HG03064 (cell line): ENCODE measurements at regions not wholly inside any gene's neighbourhood (a gene's known extent, or its start where the extent isn't known, plus 50 kb on each side); places are given as distances from the start of the nearest gene placed in this dataset.
"Not testable (repeated sequence)": the region's sequence is repeated elsewhere in the genome, so short reads cannot be mapped to it uniquely, and the experiment has no call there.

Experiments used
- ATAC-seq: cut with Tn5 transposase; IDR thresholded peaks from one replicate; pipeline ENCODE4 v1.9.1; 2021; ENCODE audit warnings: low read depth; ENCODE audit not compliant: unreplicated experiment

DNA sequence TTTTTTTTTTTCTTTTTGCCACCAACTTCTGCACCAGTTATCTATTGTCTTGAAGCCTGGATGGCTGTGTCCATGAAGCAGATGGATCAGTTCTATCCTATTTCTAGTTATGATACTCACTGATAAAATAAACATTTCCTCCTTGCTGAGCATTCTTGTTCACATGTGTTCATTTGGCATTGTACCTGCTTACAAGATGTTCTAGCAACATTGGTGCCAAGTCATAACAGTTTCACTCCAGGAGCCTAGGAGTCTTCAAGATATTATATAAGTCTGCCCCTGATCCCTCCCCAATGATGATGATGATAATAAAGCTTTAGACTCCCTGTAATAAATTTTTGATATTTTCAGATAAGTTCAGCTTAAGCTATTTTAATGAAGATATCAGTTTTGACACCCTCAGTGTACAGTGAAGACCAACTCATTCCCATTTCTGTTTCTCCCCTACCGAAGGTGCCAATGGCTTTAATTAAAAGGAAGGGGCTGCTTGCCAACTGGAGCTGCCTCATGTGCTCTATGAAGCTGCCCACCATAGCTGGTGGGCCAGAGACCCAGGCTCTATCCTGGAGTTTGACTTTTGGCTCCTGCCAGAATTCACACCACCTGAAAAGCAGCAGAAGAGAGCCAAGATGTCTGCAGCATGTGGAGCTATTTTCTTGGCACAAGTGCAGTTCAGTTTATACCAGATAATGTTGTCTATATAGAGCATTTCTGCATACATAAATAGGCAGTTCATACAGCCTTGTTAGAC, 265.4 kb upstream of the TET2 start:
- ATAC-seq, result no peak

DNA sequence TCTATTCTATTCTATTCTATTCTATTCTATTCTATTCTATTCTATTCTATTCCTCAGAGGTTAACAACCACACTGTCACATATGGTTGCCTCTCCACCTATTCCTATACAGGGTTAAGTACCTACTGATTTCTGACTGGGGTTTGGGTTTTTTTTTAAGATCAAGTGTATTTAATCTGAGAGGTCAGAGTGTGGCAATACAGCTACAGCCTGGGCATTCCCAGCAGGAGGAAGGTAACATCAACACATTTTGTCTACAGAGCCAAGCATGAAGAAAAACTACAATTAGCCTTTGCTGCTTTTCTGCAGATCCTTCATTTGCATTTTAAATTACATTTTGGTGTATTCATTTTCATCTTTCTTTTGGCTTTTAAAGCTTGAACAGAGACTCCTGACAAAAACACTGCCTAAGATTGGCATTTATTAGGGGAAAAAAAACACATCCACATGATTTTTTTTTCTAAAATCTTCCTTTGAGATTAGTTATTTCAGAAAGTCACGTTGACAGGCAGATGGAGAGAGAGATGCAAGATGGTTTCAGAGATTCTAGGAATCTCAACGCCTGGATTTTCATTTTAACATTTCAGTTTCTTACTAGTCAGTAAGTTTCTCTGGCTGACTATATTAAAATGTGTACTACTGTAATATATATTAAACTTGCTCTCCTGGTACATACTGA, 255.9 kb upstream of the TET2 start:
- ATAC-seq, result no peak

DNA sequence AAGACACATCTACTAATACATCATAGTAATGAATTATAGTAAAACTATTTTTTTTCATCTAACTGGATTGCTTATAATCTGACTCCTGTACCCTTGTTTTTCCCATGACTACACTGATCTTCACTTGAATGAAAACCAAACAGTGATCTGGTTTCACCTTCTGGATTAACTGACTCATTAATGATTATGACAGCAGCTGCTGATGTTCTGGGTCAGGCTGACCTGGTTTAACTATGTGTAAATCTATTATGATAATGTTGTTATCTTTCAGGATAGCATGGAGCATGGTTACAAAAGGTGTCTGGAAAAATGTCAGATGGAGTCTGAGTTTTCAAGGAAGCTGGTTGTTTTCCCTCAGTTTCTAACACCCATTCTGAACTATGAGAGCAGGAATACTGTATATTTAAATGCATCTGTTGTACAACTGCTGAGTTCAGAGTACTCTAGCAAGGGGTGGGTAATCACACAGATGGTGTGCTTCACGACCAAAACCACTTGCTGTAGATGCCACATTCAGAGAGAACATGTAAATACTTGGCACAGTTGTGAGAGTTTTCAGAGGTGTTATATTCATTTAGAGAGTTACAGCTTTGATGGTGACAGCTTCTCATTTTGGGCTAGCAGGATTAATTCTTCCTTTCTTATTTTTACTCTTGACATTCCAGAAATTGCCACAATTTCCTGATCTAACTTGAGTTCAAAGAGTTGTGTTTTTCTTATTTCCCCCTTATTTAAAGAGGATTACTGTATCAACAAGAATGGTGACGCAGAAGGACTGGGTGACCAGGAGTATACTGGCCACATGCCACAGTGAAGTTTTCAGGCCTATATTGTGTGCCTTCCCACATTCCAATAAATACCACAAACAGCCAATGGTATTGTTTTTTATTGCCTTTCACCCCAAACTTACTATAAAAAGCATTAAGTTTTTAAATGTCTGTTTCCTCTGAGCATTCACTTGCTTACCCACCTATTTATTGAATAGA, 249.7 kb upstream of the TET2 start:
- no peak for ATAC-seq

DNA sequence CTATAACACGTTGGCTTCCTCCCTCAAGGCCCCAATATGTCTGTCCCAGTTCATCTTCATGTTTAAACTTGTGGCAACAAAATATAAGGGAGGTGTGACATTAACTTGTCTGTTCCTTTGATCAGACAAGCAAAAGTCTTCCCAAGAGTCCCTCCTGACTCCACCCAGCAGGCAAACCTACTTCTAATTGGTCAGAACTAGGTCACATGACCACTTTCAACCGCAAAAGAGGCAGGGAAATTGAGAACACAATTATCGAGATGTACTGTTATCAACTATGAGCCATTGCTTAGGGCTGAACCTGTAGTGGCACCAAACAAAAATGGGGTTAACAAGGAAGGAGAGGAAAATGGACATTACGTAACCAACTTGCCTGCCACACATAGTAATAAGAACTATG, 246.8 kb upstream of the TET2 start:
- no peak for ATAC-seq

DNA sequence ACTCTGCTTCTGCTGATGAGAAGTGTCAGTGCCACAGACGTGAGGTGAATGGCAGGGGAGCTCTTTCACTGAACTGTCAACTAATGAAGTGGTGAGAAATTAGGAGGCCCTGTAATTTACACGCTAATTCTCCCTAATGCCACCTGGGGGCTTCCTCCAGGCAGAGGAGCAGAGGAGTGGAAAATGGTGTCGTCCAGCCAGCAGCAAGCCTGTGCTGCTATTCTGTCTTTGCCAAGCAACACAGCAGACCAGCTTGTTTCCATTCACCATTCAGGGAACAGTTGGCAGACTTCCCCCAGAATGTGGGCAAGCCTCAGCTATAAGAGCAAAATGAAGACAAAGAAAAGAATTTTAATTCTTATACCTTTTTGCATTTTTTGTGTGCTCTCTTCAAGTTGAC, 245.2 kb upstream of the TET2 start:
- ATAC-seq, result no peak

DNA sequence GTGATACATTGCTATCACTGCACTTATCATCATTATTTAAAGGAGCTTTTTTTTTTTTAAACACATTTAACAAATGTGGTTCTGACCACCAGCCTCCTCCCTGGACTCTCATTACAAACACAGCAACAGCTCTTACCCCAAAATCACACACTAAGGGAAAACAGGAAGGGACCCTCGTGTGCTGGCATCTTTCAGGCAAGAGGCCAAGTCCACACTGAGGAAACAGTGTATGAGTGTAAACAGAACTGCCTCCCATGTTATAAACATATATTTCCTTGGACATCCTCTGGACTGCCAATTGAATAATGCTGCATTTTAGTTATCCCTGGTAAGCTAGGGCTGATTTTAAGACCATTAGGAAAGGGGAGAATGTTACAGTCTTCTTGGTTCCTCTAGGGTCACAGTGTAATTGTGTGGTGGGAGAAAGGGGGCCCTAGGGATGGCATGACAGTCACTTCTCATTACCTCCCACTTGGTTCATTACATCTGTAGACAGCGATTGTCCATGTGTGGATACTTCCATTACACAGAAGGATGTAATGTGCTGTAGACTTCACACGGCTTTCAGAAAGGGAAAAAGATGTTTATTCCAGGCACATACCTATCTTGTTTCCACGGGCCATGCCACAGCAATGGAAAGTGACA, 244.6 kb upstream of the TET2 start:
- ATAC-seq, result no peak

DNA sequence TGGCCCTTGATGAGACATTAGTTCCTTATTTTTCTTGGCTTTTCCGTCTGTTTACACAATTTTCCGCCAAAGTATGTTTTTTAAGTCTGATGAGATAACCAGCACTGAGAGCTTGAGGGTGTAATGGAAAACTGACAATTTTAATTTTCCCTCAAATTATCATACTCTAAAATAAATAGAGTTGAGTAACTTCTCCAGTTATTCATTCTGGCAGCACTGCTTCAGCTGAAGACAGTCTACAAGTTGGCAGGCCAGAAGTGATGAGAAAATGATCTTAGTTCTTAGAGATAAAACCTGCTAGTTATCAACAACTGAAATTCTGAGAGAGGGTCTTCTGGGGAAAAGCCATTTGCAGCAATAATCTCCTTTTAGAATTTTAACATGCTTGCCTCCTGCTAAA, 241.6 kb upstream of the TET2 start:
- no peak for ATAC-seq

DNA sequence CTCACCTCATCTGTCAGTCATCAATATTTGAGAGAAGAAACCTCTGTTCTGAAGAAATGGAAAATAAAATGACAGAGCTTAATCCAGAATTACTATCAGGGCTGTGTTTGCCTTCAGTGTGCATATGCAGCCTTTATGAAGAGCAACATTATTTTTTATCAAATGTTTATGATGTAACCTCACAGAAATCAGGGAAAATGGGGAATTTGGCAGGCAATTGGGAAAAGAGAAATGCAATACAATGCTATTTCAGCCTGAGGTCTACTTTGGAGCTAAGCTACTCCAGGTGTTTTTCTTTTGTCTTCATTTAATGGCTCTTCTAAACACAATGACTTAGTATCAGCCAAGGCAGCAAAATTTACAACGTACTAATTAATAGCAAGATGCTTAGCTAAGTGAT, 241.1 kb upstream of the TET2 start:
- no peak for ATAC-seq

DNA sequence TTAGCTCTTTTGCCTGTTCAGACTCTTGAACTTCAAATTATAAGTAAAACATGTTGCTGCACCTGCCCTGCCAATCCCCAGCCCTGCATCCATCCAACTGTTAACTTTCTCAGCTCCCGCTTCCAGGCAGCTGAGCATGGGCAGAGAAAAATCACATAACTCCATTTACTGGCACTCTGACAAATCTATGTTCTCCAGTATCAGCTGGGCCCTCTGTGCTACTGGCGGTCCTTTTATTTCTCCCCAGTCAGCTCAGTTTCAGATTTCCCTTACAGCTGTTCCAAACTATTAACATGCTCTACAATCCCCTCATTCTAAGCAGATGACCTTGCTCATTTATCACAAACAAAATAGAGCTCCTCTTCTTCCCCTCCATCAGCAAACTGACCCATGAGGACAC, 240.4 kb upstream of the TET2 start:
- no peak for ATAC-seq

DNA sequence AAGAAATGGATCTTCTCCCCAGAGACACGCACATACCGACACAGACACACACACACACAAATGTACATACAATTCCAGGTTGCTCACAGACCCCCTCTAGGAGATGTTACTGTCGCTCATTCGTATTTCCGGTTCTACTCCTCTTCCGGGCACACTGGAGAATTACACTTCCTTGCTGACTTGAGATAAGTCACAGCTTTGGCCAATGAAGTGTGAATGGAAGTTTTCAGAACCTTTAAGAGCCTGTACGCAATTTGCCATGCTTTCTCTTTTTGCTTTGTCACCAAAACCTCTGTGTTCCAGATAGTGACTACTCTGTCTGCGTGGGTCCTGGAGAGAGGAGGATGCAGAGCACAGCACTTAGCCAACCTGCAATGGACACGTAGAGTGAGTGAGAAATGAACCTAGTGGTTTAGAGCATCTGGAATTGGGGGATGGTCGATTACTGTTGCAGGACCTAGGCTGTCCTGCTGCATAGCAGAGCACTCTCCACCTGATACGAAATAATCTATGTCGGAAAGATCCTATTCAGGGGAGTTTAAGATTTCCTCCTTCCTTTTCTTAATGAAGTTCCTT, 239.5 kb upstream of the TET2 start:
- ATAC-seq, result no peak

DNA sequence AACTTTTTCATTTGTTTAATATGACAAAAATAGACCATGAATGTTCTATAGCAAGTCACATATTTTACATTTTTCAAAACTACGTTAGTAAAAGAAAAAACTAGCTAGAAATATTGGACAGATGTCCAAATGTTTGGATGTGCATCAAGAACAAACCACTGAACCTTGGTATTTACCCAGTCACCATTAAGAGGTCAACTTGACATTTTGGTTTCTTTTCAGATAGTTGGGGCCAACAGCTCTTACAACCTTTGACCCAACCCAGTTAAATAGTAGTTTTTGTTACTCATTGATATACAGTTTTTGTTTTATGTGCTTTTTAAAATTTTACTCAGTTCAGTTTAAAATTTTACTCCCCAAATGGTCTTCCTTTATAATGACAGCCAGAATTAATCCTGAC, 238.7 kb upstream of the TET2 start:
- ATAC-seq, result no peak

DNA sequence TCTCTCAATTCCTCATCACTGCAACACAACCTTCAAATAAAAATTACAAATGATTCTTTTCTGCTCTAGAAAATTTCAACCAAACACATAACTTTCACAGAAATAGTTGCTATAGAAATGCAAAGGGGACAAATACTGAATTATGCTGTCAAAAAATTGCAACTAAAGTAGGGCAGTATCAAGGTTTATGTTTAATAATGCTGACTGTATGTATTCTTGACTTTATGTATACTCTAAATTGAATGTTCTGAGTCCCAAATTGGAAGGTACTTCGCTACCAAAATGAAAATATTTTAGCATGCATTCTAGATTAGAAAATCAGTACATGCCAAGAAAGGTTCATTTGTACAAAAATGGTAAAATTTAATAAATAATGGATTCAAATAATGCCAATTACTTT, 237.3 kb upstream of the TET2 start:
- ATAC-seq, result no peak

DNA sequence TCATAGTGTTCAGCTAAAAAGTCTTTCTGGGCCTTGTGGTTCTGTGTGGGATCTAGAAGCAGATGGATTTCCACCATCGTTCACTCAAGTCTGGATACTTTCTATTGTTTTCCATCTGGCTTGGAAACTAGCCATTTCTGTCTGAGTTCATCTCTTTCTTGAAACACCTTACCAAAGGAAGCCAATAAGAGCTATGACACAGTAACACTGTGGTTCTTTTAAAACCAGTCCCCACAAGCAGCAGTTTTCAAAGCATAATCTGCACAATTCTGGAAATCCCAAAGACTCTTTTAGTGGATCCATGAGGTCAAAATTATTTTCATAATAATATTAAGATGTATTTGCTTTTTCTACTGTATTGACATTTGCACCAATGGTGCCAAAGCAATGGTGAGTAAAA, 234.2 kb upstream of the TET2 start:
- ATAC-seq, result no peak

DNA sequence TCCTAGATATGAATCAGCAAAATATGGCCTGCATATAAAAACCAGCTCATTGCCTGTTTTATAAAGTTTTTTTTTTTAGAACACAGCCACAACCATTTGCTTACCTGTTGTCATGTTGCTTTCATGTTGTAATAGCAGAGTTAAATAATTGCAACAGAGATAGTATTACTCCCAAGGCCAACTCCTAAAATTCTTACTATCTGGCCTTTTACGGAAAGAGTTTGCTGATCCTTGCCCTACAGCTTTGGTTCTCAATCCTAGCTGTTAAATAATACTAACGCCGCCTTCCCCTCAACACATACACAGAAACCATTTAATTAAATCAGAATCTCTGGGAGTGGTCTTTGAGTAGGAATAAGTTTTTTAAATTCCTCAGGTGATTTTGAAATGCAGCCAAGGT, 231.3 kb upstream of the TET2 start:
- ATAC-seq, result no peak

DNA sequence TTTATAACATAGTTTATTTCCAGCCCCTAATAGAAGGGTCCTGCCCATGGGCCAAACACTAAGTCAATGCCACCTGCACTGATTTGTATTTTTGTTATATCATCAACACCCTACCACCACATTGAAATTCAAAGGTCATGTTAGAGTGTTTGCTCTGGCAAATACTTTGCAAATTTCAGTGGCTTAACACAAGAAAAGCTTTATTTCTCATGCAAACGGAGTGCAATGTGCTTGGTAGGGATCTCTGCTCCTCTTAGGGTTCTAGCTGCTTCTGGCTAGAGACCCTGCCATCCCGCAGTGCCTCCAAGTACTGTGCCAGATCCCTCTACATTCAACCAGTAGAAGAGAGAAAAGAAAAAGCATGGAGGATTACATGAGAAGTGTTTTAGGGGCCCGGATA, 230.8 kb upstream of the TET2 start:
- no peak for ATAC-seq

DNA sequence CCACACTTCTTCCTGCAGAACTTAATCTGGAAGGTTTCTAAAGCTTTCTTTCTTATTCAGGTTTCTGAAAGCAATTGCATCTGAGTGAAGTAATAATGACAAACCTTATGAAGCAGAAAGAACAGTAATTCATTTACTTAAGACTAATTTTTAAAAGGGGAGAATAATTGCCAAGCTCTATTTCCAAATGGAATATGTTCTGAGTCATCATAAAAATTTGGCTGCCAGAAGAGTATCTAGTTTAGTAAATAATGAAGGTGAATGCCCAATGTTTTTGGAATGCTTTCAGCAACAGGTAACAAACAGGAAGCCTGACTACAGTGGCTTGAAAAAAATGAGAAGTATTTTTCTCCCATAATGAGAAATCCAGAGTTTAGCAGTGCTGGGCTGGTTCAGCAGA, 227.3 kb upstream of the TET2 start:
- ATAC-seq, result no peak

DNA sequence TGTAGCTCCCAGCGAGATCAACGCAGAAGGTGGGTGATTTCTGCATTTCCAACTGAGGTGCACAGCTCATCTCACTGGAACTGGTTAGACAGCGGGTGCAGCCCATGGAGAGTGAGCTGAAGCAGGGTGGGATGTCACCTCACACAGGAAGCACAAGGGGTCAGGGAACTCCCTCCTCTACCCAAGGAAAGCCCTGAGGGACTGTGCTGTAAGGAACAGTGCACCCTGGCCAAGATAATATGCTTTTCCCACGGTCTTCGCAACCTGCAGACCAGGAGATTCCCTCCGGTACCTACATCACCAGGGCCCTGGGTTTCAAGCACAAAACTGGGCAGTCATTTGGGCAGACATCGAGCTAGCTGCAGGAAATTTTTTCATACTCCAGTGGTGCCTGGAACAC, 216.4 kb upstream of the TET2 start:
- no peak for ATAC-seq

DNA sequence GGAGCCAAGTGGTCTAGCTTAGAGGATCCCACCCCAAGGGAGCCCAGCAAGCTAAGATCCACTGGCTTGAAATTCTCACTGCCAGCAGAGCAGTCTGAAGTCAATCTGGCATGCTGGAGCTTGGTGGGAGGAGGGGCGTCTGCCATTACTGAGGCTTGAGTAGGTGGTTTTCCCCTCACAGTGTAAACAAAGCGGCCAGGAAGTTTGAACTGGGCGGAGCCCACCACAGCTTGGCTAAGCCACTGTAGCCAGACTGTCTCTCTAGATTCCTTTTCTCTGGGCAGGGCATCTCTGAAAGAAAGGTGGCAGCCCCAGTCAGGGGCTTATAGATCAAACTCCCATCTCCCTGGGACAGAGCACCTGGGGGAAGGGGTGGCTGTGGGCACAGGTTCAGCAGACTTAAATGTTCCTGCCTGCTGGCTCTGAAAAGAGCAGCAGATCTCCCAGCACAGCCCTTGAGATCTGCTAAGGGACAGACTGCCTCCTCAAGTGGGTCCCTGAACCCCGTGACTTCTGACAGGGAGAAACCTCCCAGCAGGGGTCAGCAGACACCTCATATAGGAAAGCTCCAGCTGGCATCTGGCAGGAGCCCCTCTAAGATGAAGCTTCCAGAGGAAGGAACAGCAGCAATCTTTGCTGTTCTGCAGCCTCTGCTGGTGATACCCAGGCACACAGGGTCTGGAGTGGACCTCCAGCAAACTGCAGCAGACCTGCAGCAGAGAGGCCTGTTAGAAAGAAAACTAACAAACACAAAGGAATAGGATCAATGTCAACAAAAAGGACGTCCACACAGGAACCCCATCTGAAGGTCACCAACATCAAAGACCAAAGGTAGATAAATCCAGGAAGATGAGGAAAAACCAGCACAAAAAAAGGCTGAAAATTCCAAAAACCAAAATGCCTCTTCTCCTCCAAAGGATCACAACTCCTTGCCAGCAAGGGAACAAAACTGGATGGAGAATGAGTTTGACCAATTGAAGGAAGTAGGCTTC, 215.6 kb upstream of the TET2 start:
- not testable (repeated sequence) for ATAC-seq

DNA sequence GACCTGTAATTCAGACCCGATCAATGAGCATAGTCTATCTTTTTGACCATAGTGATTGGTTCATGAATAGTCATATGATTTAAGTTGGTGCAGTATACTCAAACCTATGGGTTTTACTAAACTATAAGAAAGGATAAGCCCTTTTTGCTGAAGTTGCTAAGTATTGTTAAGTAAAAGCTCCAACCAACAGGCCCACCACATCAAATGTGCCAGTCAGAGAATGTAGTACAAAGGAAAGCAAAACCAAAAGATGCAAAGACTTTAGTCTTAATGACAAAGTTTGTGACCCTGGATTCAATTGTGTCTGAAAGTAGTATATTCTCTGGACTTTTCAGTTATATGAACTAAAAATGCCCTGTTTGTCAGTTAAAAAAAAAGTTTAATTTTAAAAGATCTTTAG, 208.1 kb upstream of the TET2 start:
- no peak for ATAC-seq
